ENCODE measurements at regions not wholly inside any gene's neighbourhood (a gene's known extent, or its start where the extent isn't known, plus 50 kb on each side); places are given as distances from the start of the nearest gene placed in this dataset.
"Not testable (repeated sequence)": the region's sequence is repeated elsewhere in the genome, so short reads cannot be mapped to it uniquely, and the experiment has no call there.

- no peak for DNase-seq (ENCODE audit: low spot score)
- Mint-ChIP-seq H3K27ac (no peak overlapping the region), H3K9me3 (no peaks in the 10 kb centered on the region), H3K27me3 (ENCODE audit: low read depth) (no peaks in the 10 kb centered on the region), H3K4me1 (ENCODE audit: low read depth) (no peaks in the 10 kb centered on the region), H3K36me3 (ENCODE audit: low read depth) (no peaks in the 10 kb centered on the region), H3K4me3 (no peak overlapping the region)
These were observed 764.3 kb upstream of the AADAT start for GRCh38 chr4:170854097-170854496.

GRCh38 chr4:170853422-170854021, 763.8 kb upstream of the AADAT start:
- DNase-seq (ENCODE audit: low spot score): peak; percentile 4
- H3K27me3 Mint-ChIP-seq (ENCODE audit: low read depth): no peaks in the 10 kb centered on the region
- no peaks in the 10 kb centered on the region for H3K36me3 Mint-ChIP-seq (ENCODE audit: low read depth)
- H3K27ac Mint-ChIP-seq: no peak overlapping the region
- no peaks in the 10 kb centered on the region for H3K4me1 Mint-ChIP-seq (ENCODE audit: low read depth)
- H3K9me3 Mint-ChIP-seq: no peaks in the 10 kb centered on the region
- H3K4me3 Mint-ChIP-seq: no peak overlapping the region

- Mint-ChIP-seq H3K27me3 (ENCODE audit: low read depth) (no peaks in the 10 kb centered on the region), H3K4me1 (ENCODE audit: low read depth) (no peaks in the 10 kb centered on the region), H3K27ac (no peak overlapping the region), H3K4me3 (no peak overlapping the region), H3K36me3 (ENCODE audit: low read depth) (no peaks in the 10 kb centered on the region), H3K9me3 (peaks cover 8% of the 10 kb centered on the region)
- DNase-seq (ENCODE audit: low spot score): no peak
These were observed 760.2 kb upstream of the AADAT start for GRCh38 chr4:170849969-170850368.

DNA sequence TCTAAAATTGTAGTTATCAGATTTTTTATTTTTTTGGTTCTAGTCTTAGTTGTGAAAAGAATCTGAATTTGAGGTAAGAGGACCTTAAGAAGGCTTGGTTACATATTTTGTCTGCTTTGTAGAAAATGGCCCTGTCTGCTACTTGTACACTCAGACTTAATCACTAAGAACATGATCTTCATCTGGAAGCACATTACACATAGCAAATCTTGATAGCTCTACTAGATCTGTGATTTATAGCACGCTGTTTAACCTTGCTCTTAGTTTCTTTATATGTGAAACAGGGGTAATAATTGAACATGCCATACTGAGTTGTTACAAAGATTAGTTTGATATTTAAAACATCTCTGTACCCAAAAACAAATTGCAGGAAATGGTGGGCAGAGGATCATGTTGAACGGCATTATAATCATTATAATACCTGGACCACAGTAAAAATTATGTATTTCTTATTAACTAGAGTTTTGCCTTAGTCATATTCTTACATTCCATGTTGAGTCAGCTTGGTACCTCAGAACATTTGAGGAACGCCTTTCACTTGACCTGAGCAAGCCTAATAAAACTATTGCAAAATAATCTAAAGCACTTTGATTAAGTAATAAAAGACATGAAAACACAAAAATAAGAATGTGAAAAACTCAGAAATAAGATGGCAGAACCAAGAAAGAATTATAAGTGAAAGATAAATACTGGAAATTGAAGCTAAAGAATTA, 738.0 kb upstream of the AADAT start:
- H3K27ac Mint-ChIP-seq: no peak overlapping the region
- no peaks in the 10 kb centered on the region for H3K36me3 Mint-ChIP-seq (ENCODE audit: low read depth)
- no peaks in the 10 kb centered on the region for H3K9me3 Mint-ChIP-seq
- no peak overlapping the region for H3K4me3 Mint-ChIP-seq
- DNase-seq (ENCODE audit: low spot score): no peak
- H3K27me3 Mint-ChIP-seq (ENCODE audit: low read depth): no peaks in the 10 kb centered on the region
- H3K4me1 Mint-ChIP-seq (ENCODE audit: low read depth): no peaks in the 10 kb centered on the region

DNA sequence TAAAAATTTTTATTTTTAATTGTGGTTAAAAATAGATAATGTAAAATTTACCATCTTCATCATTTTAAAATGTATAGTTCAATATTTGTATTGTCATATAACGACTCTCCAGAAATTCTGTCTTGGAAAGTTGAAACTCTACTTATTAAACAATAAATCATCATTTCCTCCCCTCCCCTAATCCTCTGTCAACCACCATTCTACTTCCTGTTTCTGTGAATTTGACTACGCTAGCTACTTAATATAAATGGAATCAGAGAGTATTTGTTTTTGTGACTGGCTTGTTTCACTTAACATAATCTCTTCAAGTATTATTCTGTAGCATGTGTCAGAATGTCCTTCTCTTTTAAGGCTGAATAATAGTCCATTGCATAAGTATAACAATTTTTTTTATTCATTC, 729.0 kb upstream of the AADAT start:
- DNase-seq (ENCODE audit: low spot score): no peak
- no peaks in the 10 kb centered on the region for H3K27me3 Mint-ChIP-seq (ENCODE audit: low read depth)
- no peaks in the 10 kb centered on the region for H3K4me1 Mint-ChIP-seq (ENCODE audit: low read depth)
- H3K9me3 Mint-ChIP-seq: peaks cover 29% of the 10 kb centered on the region
- H3K36me3 Mint-ChIP-seq (ENCODE audit: low read depth): no peaks in the 10 kb centered on the region
- no peak overlapping the region for H3K27ac Mint-ChIP-seq
- no peak overlapping the region for H3K4me3 Mint-ChIP-seq

GRCh38 chr4:170805352-170805751, 715.6 kb upstream of the AADAT start:
- Mint-ChIP-seq H3K4me1 (ENCODE audit: low read depth) (no peaks in the 10 kb centered on the region), H3K27me3 (ENCODE audit: low read depth) (no peaks in the 10 kb centered on the region), H3K4me3 (no peak overlapping the region), H3K9me3 (peaks cover 11% of the 10 kb centered on the region), H3K27ac (no peak overlapping the region), H3K36me3 (ENCODE audit: low read depth) (no peaks in the 10 kb centered on the region)
- DNase-seq (ENCODE audit: low spot score): no peak

- H3K4me3 Mint-ChIP-seq: no peak overlapping the region
- peaks cover 11% of the 10 kb centered on the region for H3K9me3 Mint-ChIP-seq
- DNase-seq (ENCODE audit: low spot score): no peak
- H3K36me3 Mint-ChIP-seq (ENCODE audit: low read depth): no peaks in the 10 kb centered on the region
- H3K4me1 Mint-ChIP-seq (ENCODE audit: low read depth): no peaks in the 10 kb centered on the region
- H3K27me3 Mint-ChIP-seq (ENCODE audit: low read depth): no peaks in the 10 kb centered on the region
- H3K27ac Mint-ChIP-seq: no peak overlapping the region
These were observed 715.2 kb upstream of the AADAT start for GRCh38 chr4:170804930-170805329.

- Mint-ChIP-seq H3K27me3 (ENCODE audit: low read depth) (no peaks in the 10 kb centered on the region), H3K27ac (no peak overlapping the region), H3K4me1 (ENCODE audit: low read depth) (no peaks in the 10 kb centered on the region), H3K4me3 (no peak overlapping the region), H3K36me3 (ENCODE audit: low read depth) (no peaks in the 10 kb centered on the region), H3K9me3 (peaks cover 6% of the 10 kb centered on the region)
- no peak for DNase-seq (ENCODE audit: low spot score)
These were observed 713.7 kb upstream of the AADAT start for GRCh38 chr4:170803492-170803891.

DNA sequence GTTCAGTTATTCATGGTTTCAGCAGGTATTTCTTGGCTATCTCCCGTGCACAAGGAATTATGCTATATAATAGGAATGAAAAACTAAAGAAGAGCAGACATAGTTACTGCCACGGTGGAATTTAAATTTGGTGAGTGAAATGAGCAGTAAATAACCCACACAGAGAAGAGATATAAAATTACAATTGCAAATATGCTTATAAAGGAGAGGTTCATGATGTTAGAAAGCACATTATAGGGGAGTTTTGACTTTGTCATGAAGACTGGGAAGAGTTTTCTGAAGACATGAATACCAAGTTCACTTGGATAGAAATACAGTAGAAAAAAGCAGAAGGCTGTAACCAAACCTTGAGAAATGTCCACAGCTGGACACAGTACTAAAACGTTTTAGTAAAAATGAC, 712.0 kb upstream of the AADAT start:
- peaks cover 2% of the 10 kb centered on the region for H3K9me3 Mint-ChIP-seq
- no peak overlapping the region for H3K27ac Mint-ChIP-seq
- DNase-seq (ENCODE audit: low spot score): no peak
- H3K36me3 Mint-ChIP-seq (ENCODE audit: low read depth): no peaks in the 10 kb centered on the region
- no peak overlapping the region for H3K4me3 Mint-ChIP-seq
- no peaks in the 10 kb centered on the region for H3K27me3 Mint-ChIP-seq (ENCODE audit: low read depth)
- H3K4me1 Mint-ChIP-seq (ENCODE audit: low read depth): no peaks in the 10 kb centered on the region

DNA sequence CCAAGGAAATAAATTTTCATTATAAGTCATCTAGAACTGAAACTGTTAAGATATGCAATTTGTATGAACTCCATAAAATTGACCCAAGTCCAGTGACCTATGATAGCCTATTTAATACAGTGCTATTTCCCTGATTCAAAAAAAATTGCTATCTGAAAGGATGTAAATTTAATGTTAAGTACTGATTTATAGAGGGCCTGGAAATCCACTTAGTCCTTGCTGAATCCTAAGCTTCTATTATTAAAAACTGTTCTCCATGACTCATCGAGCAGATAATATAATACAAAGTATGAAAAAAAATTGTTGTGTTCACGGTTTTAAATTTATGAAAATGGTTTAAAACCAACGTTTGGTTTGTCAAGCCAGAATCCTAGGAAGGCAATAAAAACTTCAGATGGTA, 704.8 kb upstream of the AADAT start:
- Mint-ChIP-seq H3K4me3 (no peak overlapping the region), H3K36me3 (ENCODE audit: low read depth) (no peaks in the 10 kb centered on the region), H3K4me1 (ENCODE audit: low read depth) (no peaks in the 10 kb centered on the region), H3K9me3 (peaks cover 8% of the 10 kb centered on the region), H3K27ac (no peak overlapping the region), H3K27me3 (ENCODE audit: low read depth) (no peaks in the 10 kb centered on the region)
- no peak for DNase-seq (ENCODE audit: low spot score)

DNA sequence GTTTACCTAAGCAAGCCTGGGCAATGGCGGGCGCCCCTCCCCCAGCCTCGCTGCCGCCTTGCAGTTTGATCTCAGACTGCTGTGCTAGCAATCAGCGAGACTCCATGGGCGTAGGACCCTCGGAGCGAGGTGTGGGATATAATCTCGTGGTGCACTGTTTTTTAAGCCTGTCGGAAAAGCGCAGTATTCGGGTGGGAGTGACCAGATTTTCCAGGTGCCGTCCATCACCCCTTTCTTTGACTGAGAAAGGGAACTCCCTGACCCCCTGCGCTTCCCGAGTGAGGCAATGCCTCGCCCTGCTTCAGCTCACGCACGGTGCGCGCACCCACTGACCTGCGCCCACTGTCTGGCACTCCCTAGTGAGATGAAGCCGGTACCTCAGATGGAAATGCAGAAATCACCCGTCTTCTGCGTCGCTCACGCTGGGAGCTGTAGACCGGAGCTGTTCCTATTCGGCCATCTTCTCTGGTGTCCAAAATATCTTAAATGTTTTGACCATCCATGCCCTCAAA, 698.8 kb upstream of the AADAT start:
- H3K4me1 Mint-ChIP-seq (ENCODE audit: low read depth); DNase-seq (ENCODE audit: low spot score); H3K4me3 Mint-ChIP-seq; H3K27ac Mint-ChIP-seq; H3K36me3 Mint-ChIP-seq (ENCODE audit: low read depth); H3K27me3 Mint-ChIP-seq (ENCODE audit: low read depth); H3K9me3 Mint-ChIP-seq: not testable (repeated sequence)

DNA sequence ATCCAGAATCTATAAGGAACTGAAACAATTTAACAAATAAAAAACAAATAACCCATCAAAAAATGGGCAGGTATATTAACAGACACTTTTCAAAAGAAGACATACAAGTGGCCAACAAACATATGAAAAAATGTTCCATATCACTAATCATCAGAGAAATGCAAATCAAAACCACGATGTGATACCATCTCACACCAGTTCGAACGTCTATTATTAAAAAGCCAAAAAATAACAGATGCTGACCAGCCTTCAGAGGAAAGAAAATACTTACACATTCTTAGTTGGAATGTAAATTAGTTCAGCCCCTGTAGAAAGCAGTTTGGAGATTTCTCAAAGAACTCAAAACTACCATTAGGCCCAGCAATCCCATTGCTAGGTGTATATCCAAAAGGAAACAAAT, 687.9 kb upstream of the AADAT start:
- no peak for DNase-seq (ENCODE audit: low spot score)
- Mint-ChIP-seq H3K27ac (no peak overlapping the region), H3K4me1 (ENCODE audit: low read depth) (no peaks in the 10 kb centered on the region), H3K9me3 (peaks cover 28% of the 10 kb centered on the region), H3K27me3 (ENCODE audit: low read depth) (no peaks in the 10 kb centered on the region), H3K4me3 (no peak overlapping the region), H3K36me3 (ENCODE audit: low read depth) (no peaks in the 10 kb centered on the region)

DNA sequence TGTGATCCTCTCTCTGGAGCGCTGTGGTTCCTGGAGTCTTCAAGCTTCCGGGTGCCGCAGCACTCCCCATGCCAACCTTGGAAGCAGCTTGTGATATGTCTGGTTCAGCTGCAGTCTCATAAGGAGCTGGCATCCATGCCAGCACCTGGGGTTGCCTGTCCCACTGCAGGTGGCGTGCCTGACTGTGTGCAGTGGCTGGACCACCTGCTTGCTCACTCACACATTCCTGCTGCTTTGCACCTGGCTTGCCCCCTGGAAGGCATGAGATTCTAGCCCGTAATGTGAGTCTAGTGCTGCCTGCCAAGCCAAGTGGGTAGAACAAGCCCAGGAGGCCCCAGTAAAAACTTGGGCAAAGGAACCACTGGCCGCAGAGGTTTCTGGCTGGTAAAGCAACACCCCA, 687.2 kb upstream of the AADAT start:
- no peak for DNase-seq (ENCODE audit: low spot score)
- Mint-ChIP-seq H3K27me3 (ENCODE audit: low read depth) (no peaks in the 10 kb centered on the region), H3K4me1 (ENCODE audit: low read depth) (no peaks in the 10 kb centered on the region), H3K36me3 (ENCODE audit: low read depth) (no peaks in the 10 kb centered on the region), H3K4me3 (no peak overlapping the region), H3K9me3 (peaks cover 28% of the 10 kb centered on the region), H3K27ac (no peak overlapping the region)

GRCh38 chr4:170775851-170776250, 686.1 kb upstream of the AADAT start:
- no peaks in the 10 kb centered on the region for H3K27me3 Mint-ChIP-seq (ENCODE audit: low read depth)
- no peak overlapping the region for H3K4me3 Mint-ChIP-seq
- no peak for DNase-seq (ENCODE audit: low spot score)
- H3K4me1 Mint-ChIP-seq (ENCODE audit: low read depth): no peaks in the 10 kb centered on the region
- no peak overlapping the region for H3K27ac Mint-ChIP-seq
- peaks cover 21% of the 10 kb centered on the region for H3K9me3 Mint-ChIP-seq
- H3K36me3 Mint-ChIP-seq (ENCODE audit: low read depth): no peaks in the 10 kb centered on the region
